Esophagus squamous epithelium (tissue), 4 donors: ENCODE measurements at regions not wholly inside any gene's neighbourhood (a gene's known extent, or its start where the extent isn't known, plus 50 kb on each side); places are given as distances from the start of the nearest gene placed in this dataset.

Source experiments
- CTCF ChIP-seq, 6 experiments: fragments of 450-650 bp in 4 of 6; fragments of 200-600 bp in 2 of 6; sonication (generic) in 2 of 6; IDR thresholded peaks; one replicate each; pipeline ENCODE4 v1.5.1; 2016 to 2019; ENCODE audit warnings: antibody characterized with exemption in 6 of 6, mild to moderate bottlenecking in 4 of 6, moderate library complexity in 4 of 6
- POLR2A ChIP-seq, 4 donors: fragments of 450-650 bp; IDR thresholded peaks; one replicate each; pipeline ENCODE4 v1.6.1; 2017; ENCODE audit warnings: antibody characterized with exemption in 4 of 4, mild to moderate bottlenecking in 4 of 4, moderate library complexity in 3 of 4

GRCh38 chr6:144543006-144543871 lies 258.1 kb downstream of the UTRN start:
- no peak for TF ChIP-seq CTCF (IDR thresholded peaks at IDR 0.05)
- no peak for TF ChIP-seq POLR2A (IDR thresholded peaks at IDR 0.05)
